ENCODE measurements at regions not wholly inside any gene's neighbourhood (a gene's known extent, or its start where the extent isn't known, plus 50 kb on each side); places are given as distances from the start of the nearest gene placed in this dataset.

DNA sequence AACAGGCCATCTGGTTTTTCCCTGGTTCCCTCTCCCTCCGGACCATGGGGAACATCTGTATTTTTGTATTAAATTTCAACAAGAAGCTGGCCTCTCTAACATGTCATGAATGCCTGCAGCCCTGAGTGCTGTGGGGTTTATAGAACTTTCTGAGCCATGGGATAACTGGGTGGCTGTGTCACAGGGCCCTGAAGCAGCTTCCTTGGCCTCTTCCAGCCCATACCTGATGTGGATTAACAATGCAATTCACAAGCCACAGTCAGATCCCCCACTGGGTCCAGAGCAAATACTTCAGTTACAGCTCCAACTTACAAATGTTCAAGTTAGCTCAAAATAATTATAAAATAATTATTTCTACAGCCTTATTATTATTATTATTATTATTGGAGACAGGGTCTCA is 307.8 kb upstream of the CELF4 start:
- TF ChIP-seq, protein P1, sequence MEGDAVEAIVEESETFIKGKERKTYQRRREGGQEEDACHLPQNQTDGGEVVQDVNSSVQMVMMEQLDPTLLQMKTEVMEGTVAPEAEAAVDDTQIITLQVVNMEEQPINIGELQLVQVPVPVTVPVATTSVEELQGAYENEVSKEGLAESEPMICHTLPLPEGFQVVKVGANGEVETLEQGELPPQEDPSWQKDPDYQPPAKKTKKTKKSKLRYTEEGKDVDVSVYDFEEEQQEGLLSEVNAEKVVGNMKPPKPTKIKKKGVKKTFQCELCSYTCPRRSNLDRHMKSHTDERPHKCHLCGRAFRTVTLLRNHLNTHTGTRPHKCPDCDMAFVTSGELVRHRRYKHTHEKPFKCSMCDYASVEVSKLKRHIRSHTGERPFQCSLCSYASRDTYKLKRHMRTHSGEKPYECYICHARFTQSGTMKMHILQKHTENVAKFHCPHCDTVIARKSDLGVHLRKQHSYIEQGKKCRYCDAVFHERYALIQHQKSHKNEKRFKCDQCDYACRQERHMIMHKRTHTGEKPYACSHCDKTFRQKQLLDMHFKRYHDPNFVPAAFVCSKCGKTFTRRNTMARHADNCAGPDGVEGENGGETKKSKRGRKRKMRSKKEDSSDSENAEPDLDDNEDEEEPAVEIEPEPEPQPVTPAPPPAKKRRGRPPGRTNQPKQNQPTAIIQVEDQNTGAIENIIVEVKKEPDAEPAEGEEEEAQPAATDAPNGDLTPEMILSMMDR (IDR thresholded peaks at IDR 0.05; ENCODE audit: insufficient read depth, low read length, poor library complexity, severe bottlenecking), result no peak
- no peak for TF ChIP-seq EZH2phosphoT487 (conservative IDR thresholded peaks at IDR 0.05; ENCODE audit: low read length)

Data from SU-DHL-6 (cell line).